DMS 273 (cell line): ENCODE measurements at regions not wholly inside any gene's neighbourhood (a gene's known extent, or its start where the extent isn't known, plus 50 kb on each side); places are given as distances from the start of the nearest gene placed in this dataset.

Experiments
- DNase-seq: peaks from one replicate; lab custom pipeline; 2025; ENCODE audit not compliant: unreplicated experiment; lab: John Stamatoyannopoulos, UW

GRCh38 chr13:99717959-99718674 is 216.8 kb downstream of the TM9SF2 start:
- DNase-seq = no peak

GRCh38 chr13:99709134-99709533 is 207.9 kb downstream of the TM9SF2 start:
- DNase-seq = no peak

GRCh38 chr13:99704390-99704789 is 203.1 kb downstream of the TM9SF2 start:
- no peak for DNase-seq

GRCh38 chr13:99703908-99704307 is 202.6 kb downstream of the TM9SF2 start:
- no peak for DNase-seq

DNA sequence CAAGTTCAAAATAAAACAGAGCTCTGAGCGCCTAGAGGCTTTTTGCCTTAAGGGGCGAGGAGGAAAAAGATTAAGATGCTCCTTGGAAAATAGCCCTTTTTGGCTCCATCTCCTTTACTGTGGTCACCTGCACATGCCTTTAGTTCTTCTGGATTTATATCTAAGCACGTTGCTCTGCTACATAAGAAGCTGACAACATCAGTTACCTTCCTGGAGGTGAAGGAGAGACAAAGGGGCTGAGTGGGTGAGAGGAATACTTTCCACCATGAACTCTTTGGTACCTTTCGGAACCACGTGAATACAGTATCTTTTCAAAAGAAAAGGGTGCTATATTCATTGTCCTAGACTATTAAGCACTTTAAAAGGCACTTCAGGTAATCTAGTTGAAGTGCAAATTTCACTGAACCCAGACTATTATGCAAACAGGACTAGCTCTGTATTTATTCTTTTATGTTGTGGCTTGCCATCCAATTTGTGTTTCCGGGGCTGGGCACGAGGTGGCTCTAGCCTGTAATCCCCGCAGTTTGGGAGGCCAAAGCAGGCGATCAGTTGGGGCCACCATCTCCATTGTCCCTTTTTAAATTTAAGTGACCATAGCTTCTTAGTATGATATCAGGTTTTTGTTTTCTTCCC is 201.5 kb downstream of the TM9SF2 start:
- no peak for DNase-seq

DNA sequence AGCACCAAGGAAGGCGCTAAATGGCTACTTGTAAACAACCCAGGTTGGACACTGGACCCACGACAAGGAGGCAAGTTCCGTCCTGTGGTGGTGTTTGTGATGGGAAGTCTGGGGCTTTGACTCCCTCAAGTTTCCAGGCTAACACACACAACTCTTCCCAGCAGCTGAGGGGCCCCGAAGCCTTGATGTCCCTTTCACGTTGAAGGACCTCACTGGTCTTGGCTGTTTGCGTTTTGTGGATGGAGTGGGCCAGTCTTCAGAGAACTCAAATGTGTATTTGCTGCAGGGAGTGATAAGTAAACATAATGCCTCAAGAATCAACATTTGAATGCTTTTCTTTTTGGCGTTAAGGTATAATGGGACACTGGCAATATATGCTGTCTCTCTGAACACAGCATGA is 199.2 kb downstream of the TM9SF2 start:
- DNase-seq = no peak

- no peak for DNase-seq
Observed at GRCh38 chr13:99698816-99699099, 197.5 kb downstream of the TM9SF2 start.

DNA sequence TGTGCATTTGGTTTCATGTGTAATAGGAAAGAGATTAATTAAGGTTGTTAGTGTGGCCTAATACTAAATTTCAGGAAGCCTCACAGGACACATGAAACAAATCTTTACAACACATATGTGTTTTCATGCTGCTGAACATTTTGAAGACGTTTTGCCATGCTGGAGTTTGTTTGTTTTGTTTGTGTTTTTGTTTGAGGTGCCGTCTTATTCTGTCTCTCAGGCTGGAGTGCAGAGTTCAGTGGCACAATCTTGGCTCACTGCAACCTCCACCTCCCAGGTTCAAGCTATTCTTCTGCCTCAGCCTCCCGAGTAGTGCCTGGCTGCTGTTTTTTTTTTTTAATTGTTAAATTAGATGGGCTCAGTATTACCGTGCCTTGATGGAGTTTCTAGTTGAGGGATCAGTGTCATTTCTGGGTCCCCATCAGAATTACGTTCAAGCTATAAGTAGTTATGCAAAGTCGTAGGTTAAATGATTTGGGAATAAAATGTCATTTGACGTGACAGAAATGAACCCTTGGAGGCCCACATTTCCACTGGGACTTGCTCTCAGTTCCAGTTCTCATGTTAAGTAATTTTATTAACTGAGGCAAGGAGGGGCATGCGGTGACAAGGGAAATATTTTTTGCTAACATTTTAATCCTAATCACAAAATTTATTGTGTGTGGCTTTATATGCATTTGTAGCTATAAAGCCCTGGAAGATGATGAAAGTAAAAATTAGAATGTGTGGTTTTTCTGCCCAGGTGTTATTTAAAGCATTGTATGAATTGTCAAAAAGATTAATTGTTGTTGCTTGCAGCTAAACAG is 196.9 kb downstream of the TM9SF2 start:
- DNase-seq = no peak

- DNase-seq = no peak
Observed at GRCh38 chr13:99695857-99696256, 194.6 kb downstream of the TM9SF2 start.

DNA sequence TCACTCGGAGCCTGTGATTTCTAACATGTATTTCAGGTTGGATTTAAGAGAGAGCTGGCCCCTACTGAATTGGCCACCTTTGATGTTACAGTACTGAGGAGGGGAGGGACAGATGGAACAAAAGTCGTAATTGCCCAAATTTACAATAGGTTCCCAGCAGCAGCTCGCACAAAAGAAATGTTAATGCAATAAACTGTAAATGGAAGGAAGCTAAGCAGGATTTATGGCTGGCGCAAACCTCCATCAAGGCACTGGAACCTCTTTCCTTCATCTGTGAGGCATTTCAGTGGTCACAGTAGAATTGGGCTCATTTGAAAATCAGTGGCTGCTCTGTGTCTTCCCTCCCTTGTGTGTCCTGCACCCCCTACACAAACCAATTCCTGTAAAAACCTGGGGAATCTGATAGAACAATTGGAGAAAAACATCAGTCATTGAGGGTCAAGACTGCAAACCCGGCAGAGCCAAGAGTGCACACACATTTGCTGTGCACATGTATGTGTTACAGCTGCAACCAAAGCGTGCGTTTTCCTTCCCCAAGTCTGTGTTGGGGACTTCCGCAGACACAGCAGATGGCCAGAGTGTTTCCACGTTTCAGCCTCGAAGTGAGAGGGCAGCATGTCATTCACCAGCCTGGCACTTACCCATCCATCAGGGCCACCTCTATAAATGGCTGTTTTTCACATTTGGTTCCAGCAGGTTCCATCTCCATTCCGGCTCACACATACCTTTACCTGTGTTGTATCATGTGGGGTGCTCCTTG is 192.8 kb downstream of the TM9SF2 start:
- DNase-seq = peak; percentile 41

DNA sequence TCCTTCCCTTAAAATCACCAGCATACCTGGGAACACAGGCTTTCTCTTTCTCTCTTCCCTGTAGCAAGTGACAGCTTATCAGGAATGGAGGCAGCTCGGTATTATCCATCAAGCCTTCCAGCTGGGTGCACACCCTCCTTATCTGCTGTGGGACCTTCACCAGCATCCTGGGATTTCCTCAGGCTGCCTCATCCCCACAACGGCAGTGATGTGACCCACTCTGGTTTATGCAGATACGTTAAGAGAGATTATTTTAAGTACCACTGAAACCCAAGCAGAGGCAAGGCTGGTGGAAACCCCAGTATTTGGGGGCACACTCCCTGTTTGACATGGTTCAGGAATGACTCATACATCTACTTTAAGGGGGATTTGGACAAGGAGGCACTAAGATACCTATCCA is 192.1 kb downstream of the TM9SF2 start:
- no peak for DNase-seq

GRCh38 chr13:99692854-99693253 is 191.6 kb downstream of the TM9SF2 start:
- DNase-seq = no peak

DNA sequence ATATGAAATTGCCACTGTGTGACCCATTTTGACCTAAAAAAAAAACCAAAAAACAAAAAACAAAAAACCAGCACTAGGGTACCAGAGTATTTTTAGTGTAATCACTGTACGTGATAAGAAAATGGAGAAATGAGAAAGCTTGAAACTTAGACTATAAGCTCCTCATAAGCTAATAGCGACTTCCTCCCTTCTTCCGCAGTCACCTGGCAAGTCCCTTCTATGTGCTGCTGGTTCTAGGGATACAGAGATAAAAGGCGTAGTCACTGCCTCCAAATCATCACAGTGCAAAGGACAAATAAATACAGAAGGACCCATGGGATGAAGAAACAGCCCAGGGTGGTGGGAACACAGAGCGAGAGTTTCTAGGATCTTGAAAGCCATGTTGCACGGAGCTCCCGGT is 190.3 kb downstream of the TM9SF2 start:
- no peak for DNase-seq

DNA sequence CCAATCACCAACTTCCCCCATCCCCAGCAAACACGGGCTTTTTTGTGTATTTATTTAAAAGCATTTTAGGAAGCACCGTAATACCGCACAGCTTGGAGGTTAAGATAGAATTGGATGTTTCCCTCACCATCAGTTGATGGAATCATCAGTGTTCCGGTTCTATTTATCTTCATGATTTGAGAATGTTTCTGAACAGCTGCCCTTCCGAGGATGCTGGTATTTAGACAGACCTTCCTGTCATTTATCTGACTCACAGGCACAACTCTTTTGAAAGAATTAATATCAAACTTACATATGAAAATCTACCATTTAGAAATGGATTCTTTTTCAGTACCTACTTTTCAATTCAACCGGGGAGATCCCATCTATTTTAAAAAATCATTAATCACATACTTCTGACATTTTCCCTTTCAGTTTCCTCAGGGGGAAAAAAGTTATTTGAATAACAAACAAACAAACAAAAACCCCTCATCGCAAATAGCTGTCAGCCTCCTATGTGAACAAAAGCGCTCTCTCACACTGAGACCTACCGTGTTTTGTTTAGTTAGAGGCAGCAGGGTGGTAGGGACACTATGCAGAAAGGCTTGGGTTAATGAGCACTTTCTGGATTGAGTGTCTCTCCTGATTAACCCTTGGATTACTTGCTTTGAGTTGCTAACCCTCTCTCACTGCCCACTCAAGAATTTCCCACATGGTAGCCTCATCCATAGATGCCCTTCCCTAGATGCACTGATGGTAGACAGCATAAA is 189.3 kb downstream of the TM9SF2 start:
- DNase-seq = no peak

DNA sequence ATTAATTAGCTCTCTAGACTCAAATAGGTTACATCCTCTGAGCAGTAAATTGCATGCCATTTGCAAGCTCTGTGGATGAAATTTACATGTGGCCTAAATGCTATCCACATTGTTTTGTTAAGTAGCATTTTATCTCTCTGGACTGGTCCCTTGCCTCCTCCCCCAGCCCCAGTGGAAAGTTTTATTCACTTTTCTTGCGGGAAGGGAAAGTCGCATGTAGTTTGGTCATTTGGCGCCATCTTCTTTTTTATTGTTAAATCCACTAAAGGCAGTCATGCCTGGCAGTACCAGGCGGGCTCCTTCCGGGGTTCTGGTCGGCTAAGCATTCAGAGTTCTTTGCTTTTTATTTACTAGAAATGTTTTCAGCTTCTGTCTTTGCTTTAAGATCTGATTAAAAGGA is 188.7 kb downstream of the TM9SF2 start:
- DNase-seq = no peak

- no peak for DNase-seq
Observed at GRCh38 chr13:99688776-99689175, 187.5 kb downstream of the TM9SF2 start.

- peak; percentile 53 for DNase-seq
Observed at GRCh38 chr13:99687723-99688397, 186.6 kb downstream of the TM9SF2 start.

GRCh38 chr13:99686944-99687411 is 185.7 kb downstream of the TM9SF2 start:
- DNase-seq = peak; percentile 15

DNA sequence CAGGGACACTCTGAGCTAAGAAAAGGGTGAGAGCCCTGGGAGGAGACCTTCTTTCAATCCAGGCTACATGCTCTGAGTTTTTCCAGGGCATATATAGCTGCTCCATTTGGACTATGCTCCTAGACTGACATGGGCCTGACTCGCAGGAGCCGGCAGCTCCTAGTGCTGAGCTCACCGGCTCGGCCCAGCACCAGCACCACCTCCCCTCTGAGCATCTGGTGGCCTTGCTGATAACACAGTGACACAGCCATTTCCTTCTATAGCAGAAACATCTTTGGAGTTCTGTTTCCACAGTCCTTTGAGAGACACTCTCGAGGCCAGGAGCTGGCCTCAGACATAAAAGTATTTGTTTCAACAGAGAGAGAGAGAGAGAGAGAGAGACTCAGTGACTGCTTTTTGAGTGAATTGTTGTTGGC is 184.9 kb downstream of the TM9SF2 start:
- peak; percentile 64 for DNase-seq

DNA sequence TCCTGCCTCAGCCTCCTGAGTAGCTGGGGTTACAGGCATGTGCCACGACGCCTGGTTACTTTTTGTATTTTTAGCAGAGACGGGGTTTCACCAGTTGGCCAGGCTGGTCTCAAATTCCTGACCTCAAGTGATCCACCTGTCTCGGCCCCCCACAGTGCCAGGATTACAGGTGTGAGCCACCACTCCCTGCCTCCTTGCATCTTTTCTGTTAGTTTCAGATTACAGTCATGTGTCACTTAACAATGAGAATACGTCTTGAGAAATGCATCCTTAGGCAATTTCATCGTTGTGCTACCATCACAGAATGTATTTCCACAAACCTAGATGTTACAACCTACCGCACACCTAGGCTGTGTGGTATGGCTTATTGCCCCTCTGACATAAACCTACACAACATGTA is 180.4 kb downstream of the TM9SF2 start:
- DNase-seq = no peak
